GM19324 (cell line): ENCODE measurements at regions not wholly inside any gene's neighbourhood (a gene's known extent, or its start where the extent isn't known, plus 50 kb on each side); places are given as distances from the start of the nearest gene placed in this dataset.
"Not testable (repeated sequence)": the region's sequence is repeated elsewhere in the genome, so short reads cannot be mapped to it uniquely, and the experiment has no call there.

ENCODE experiments used
- ATAC-seq: cut with Tn5 transposase; IDR thresholded peaks from one replicate; pipeline ENCODE4 v1.9.1; 2021; ENCODE audit warnings: mild to moderate bottlenecking, moderate library complexity; ENCODE audit not compliant: unreplicated experiment, low FRiP score

GRCh38 chr4:57309658-57310057, 199.5 kb upstream of the IGFBP7 start:
- ATAC-seq = no peak

GRCh38 chr4:57308301-57308700, 198.1 kb upstream of the IGFBP7 start:
- no peak for ATAC-seq

GRCh38 chr4:57305836-57306235, 195.7 kb upstream of the IGFBP7 start:
- no peak for ATAC-seq

DNA sequence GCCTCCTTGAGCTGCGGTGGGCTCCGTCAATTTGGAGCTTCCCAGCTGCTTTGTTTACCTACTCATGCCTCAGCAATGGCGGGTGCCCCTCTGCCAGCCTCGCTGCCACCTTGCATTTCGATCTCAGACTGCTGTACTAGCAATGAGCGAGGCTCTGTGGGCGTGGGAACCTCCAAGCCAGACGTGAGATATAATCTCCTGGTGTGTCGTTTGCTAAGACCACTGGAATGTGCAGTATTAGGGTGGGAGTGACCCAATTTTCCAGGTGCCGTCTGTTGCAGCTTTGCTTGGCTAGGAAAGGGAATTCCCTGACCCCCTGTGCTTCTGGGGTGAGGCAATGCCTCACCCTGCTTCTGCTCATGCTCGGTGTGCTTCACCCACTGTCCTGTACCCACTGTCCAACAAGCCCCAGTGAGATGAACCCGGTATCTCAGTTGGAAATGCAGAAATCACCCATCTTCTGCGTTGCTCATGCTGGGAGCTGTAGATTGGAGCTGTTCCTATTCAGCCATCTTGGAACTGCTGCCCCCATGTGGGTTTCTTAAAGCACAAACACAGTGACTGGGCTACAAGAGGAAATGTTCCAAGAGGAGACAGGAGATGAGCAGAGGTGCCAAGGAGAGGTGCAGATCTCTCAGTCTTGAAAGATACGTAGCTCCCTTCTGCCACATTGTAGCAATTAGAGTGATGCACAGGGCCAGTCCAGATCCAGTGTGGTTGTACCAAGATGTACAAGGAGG, 193.0 kb upstream of the IGFBP7 start:
- ATAC-seq = no peak

DNA sequence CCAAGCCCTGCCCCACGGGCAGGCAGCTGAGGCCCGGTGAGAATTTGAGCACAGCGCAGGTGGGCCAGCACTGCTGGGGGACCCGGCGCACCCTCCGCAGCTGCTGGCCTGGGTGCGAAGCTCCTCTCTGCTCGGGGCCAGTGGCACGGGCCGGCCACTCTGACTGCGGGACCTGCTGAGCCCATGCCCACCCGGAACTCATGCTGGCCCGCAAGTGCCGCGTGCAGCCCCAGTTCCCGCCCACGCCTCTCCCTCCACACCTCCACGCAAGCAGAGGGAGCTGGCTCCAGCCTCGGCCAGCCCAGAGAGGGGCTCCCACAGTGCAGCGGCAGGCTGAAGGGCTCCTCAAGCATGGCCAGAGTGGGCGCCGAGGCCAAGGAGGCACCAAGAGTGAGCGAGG, 190.1 kb upstream of the IGFBP7 start:
- not testable (repeated sequence) for ATAC-seq

DNA sequence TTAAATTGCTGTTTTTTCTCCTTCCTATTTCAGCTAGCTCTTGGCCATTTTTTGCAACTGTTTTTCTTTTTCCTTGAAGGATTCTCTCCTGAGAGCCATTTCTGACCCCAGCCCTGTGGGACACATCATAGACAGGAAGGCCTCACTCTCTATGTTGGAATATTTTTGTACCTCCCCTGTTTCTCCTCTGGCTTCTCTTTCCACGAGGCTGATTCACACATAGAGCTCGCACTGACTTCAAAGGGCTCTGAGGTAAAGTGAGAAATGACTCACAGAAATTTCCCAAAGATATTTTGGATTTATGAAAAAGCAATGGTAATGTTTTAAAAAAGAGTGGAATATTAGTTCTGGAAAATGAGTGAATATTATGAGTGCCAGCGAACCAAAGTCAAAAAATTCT, 181.7 kb upstream of the IGFBP7 start:
- ATAC-seq = no peak

DNA sequence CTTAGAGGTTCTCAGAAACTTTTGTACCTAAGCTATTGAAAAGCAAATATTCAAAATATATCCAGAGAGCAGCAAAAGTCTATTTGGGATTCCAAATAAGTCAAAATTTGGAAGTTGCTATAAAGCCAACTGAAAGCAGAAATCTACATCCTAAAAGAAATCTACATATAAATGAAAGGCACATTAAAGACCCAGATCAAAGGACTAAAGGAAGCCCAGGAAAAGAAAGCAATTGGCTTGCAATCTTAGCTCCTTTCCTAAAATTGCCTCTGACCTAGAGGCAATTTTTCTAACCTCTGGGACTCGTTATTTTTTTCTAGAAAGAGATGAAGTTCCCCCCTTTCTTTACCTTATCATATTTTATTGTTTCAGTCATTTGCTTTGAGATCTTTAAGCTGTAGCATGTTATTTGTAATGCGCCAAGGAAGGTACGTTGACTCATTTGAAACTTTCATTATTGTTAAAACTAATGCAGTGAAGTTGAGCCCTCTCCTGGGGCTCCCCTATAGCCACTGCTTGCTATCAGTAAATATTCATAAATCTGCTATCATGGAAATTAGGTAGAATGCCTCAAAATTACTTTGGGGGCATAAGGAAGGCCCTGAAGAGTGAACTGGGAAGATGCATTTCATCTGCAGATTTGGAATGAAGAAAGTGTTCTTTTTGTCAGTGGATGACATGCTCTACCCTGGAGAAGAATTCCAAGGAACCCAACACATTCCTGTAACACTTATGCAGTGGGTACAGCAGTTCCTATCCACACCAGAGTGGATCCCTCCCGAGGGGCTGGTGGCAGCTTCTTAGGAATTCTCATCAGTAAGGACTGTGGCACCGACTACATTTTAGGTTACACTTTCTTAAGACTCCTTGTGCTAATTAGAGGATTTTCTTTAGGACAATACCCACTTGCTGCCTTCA, 177.8 kb upstream of the IGFBP7 start:
- ATAC-seq = no peak

DNA sequence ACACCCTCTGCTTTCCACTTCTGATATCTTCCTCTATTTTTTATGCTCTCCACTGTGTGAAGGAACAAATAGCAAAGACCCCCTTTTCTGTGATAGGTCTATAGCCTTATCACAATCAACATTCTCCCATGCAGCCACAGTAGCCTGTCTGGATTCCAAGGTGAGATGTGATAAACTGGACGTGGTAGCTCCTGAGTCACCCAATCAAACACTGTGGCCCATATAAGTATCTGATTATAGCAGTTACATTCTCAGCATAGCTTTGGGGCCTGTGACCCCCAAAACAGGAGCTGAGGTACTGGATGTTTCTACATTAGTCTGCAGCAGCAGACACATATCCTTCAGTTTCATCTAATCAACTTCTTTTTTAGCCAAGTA, 172.7 kb upstream of the IGFBP7 start:
- no peak for ATAC-seq

GRCh38 chr4:57280481-57280880, 170.3 kb upstream of the IGFBP7 start:
- ATAC-seq = no peak

DNA sequence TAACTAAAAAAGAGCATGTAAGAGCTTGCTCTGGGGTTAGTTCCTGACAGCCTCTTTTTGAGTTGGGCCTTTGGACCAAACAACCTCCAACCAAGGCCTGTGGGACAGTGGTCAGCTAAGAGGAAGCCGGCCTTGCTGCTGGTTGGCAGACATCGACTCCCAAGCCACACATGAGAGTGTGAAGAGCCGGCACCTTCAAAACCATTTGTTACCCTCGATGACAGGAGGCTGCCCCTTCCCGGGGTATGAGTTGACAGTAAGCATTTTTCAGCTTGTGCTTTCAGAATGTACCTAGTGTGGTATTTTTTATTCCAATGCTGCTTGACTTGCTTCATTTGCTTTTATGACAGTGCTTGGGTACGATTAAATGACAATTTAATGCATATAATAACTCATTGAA, 168.6 kb upstream of the IGFBP7 start:
- no peak for ATAC-seq

GRCh38 chr4:57274082-57274481, 163.9 kb upstream of the IGFBP7 start:
- ATAC-seq = no peak

- no peak for ATAC-seq
Measured at GRCh38 chr4:57270346-57270745, 160.2 kb upstream of the IGFBP7 start.

DNA sequence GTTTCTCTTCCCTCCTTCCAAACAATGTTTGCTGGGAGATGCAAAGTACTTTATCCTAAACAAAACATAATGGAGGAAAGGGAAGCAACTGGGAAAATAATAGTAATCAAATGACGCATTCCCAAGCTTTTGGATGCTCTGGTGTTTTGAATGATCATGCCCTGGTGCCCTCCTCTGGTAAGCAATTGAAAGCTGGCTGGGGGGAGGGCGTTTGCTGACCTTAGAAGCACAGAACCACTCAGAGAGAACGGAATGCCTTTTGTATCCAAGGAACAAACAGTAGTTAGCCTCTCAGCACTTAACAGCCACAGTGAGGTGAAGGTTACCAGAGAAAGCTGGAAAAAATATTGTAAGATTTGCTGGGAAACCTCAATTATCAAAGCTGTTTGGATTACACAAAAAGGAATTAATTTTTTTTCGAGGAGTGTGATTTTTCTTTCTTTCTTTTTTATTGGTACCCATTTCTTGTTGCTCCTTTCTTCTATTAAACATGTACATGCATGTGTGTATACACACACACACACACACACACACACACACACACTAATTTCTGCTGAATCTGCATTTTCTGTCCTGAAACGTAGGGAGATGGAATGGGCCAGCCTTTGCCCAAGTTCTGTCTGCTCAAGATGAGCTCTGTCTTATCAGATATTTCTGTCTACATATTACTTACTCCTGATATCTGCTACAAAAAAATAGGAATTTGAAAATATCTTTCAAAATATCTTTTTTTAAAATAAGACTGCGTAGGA, 155.8 kb upstream of the IGFBP7 start:
- ATAC-seq = no peak

GRCh38 chr4:57254754-57255153, 144.6 kb upstream of the IGFBP7 start:
- ATAC-seq = no peak

- ATAC-seq = no peak
Measured at GRCh38 chr4:57249083-57249482, 138.9 kb upstream of the IGFBP7 start.

DNA sequence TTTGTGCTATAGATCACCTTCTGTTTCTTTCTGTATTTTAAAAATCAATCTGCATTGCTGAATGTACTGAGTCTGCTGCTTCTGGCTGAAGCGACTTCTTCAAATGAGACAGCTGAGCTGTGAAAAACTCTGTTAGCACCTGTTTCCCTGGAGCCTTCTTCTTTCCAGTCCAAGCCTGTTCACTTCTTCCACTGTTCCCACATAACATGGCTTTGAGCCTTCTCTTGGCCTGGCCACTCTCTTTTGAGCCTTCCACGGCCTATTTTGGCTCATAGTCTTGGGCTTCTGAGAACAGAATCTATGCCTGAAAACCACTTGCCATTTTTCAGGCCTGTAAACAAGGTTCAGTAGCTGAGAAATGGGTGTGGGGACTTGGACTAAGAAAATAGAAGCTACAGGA, 132.9 kb upstream of the IGFBP7 start:
- no peak for ATAC-seq

DNA sequence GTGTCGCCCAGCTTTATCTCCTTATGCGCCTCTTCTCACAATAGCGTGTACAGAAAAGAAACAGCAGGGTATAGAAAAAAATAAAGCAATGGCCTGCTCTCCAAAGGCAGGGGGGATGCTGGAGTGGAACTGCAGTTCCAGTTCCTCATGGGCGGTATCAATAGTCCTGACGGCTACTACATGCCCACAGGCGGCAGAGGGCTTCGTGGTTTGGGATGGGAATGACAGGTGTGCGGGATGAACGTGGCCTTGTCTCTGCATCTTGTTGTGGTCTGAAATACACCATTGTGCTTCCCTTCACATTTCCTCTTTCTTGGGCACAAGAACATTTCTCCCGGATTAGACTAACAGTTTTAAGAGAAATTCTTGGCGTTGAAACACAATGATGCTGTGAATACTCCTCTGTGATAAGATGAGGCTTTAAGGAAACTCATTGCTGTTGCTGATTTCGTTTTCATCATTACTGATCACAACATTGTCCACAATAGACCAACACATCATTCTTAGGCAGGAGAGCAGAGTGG, 124.1 kb upstream of the IGFBP7 start:
- ATAC-seq = no peak

- no peak for ATAC-seq
Measured at GRCh38 chr4:57233386-57233785, 123.2 kb upstream of the IGFBP7 start.

GRCh38 chr4:57231781-57232180, 121.6 kb upstream of the IGFBP7 start:
- ATAC-seq = no peak

GRCh38 chr4:57220734-57221133, 110.5 kb upstream of the IGFBP7 start:
- ATAC-seq = no peak

DNA sequence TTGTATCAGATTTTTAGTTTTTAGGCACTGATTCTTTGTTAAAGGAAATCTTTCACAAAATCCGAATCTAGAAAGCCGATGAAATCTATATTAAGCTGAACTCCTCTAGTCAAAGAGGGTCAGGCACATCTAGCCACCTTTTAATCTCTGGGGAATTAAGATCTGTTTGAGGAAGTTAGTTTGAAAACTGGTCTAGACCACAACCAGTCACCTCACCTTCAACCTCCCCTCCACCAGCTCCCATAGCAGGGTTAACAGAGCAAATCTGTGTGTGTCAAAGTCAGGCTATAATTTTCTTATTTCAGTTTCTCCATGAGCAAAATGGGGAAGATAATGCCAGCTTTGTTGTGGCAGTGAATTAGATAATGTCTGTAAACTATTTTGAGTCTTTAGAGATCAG, 110.0 kb upstream of the IGFBP7 start:
- ATAC-seq = no peak
